Osteoblast (primary cell): ENCODE measurements at regions not wholly inside any gene's neighbourhood (a gene's known extent, or its start where the extent isn't known, plus 50 kb on each side); places are given as distances from the start of the nearest gene placed in this dataset.
"Not testable (repeated sequence)": the region's sequence is repeated elsewhere in the genome, so short reads cannot be mapped to it uniquely, and the experiment has no call there.

Experiments
- DNase-seq: peaks from one replicate; pipeline ENCODE4 v3.0.0; 2011; ENCODE audit warnings: low spot score, mixed read lengths; ENCODE audit not compliant: insufficient read length; ENCODE audit errors: missing footprints
- H2AFZ ChIP-seq: 2 replicates; pipeline ENCODE4 v1.6.0; 2011; ENCODE audit warnings: mild to moderate bottlenecking, low read length
- H3K27ac ChIP-seq: 2 replicates; pipeline ENCODE4 v1.5.1; 2011; ENCODE audit warnings: mild to moderate bottlenecking, low read depth, low read length, moderate library complexity
- H3K27me3 ChIP-seq: 2 replicates; pipeline ENCODE4 v1.6.0; 2012; ENCODE audit warnings: mild to moderate bottlenecking, control low read depth, inconsistent platforms, low read length, moderate library complexity; ENCODE audit not compliant: insufficient read depth
- H3K36me3 ChIP-seq: 2 replicates; pipeline ENCODE4 v1.5.1; 2011; ENCODE audit warnings: mild to moderate bottlenecking, low read length, control low read depth, moderate library complexity; ENCODE audit not compliant: insufficient read depth
- H3K4me1 ChIP-seq: 2 replicates; pipeline ENCODE4 v1.5.1; 2011; ENCODE audit warnings: mild to moderate bottlenecking, low read length, control low read depth, moderate library complexity; ENCODE audit not compliant: insufficient read depth
- H3K4me2 ChIP-seq: 2 replicates; pipeline ENCODE4 v1.6.0; 2011; ENCODE audit warnings: mild to moderate bottlenecking, low read length; ENCODE audit not compliant: insufficient read depth
- H3K4me3 ChIP-seq: fragments of 200-600 bp; sonication (generic); 3 replicates; pipeline ENCODE4 v1.5.1; 2012; ENCODE audit warnings: mild to moderate bottlenecking, low read length, inconsistent platforms; ENCODE audit not compliant: insufficient read depth
- H3K79me2 ChIP-seq: 2 replicates; pipeline ENCODE4 v1.6.0; 2012; ENCODE audit warnings: mild to moderate bottlenecking, low read length, control low read depth, inconsistent platforms; ENCODE audit not compliant: insufficient read depth
- H3K9me3 ChIP-seq: 2 replicates; pipeline ENCODE4 v1.5.1; 2011; ENCODE audit warnings: low read depth, low read length, control low read depth
- H4K20me1 ChIP-seq: 2 replicates; pipeline ENCODE4 v1.6.0; 2012; ENCODE audit warnings: mild to moderate bottlenecking, low read length, control low read depth; ENCODE audit not compliant: insufficient read depth
- TF ChIP-seq, protein P1 (sequence below): IDR thresholded peaks from 2 replicates; pipeline ENCODE4 v1.5.1; 2011; ENCODE audit warnings: mild to moderate bottlenecking, low read depth, low read length, moderate library complexity; ENCODE audit errors: extremely low read depth

DNA sequence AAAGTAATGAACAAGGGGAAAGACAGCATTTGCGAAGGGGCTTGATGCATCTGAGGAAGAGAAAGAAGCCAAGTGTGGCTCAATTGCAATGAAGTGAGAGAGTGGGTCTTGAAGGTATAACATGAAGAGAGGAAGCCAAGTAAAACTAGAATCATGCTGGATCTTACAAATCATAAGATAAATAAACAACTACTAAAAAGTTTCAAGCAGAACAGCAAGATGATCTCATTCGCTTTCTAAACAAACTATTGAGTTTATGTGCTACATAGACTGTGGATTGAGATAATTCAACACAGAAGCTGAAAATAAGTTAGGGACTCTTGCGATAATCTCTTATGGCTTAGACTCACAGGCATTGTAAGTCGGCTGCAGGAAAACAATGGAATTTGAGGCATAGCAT, 1310.5 kb upstream of the NRXN1 start:
- Histone ChIP-seq H4K20me1 (no peaks in the 10 kb centered on the region), H3K36me3 (no peaks in the 10 kb centered on the region), H3K27ac (no peak overlapping the region), H3K4me1 (no peaks in the 10 kb centered on the region), H3K27me3 (no peaks in the 10 kb centered on the region), H3K79me2 (no peaks in the 10 kb centered on the region), H3K9me3 (no peaks in the 10 kb centered on the region), H3K4me3 (no peak overlapping the region), H2AFZ (no peak overlapping the region), H3K4me2 (no peak overlapping the region)
- DNase-seq = no peak
- TF ChIP-seq, protein P1, sequence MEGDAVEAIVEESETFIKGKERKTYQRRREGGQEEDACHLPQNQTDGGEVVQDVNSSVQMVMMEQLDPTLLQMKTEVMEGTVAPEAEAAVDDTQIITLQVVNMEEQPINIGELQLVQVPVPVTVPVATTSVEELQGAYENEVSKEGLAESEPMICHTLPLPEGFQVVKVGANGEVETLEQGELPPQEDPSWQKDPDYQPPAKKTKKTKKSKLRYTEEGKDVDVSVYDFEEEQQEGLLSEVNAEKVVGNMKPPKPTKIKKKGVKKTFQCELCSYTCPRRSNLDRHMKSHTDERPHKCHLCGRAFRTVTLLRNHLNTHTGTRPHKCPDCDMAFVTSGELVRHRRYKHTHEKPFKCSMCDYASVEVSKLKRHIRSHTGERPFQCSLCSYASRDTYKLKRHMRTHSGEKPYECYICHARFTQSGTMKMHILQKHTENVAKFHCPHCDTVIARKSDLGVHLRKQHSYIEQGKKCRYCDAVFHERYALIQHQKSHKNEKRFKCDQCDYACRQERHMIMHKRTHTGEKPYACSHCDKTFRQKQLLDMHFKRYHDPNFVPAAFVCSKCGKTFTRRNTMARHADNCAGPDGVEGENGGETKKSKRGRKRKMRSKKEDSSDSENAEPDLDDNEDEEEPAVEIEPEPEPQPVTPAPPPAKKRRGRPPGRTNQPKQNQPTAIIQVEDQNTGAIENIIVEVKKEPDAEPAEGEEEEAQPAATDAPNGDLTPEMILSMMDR = no peak

DNA sequence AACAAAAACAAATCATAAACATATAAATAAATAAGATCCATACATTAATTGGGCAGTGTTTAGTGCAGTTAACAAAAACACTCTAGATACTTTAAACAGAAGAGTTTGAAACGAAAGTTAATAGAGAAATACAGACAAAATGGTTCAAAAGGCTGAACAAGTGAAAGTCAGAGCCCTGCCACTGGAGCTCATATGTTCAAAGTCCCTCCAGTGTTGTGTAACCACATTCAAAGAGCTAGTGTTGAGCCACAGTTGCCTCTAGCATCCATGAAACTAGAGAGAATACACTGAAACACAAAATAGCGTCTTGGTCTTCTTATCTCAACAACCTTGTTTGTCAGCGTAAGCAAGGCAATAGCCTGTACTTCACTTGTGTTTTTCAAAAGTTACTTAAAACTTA, 1309.8 kb upstream of the NRXN1 start:
- TF ChIP-seq, protein P1 = no peak
- Histone ChIP-seq H3K36me3 (no peaks in the 10 kb centered on the region), H3K4me3 (no peak overlapping the region), H4K20me1 (no peaks in the 10 kb centered on the region), H2AFZ (no peak overlapping the region), H3K27me3 (no peaks in the 10 kb centered on the region), H3K79me2 (no peaks in the 10 kb centered on the region), H3K4me2 (no peak overlapping the region), H3K27ac (no peak overlapping the region), H3K9me3 (no peaks in the 10 kb centered on the region), H3K4me1 (no peaks in the 10 kb centered on the region)
- no peak for DNase-seq

DNA sequence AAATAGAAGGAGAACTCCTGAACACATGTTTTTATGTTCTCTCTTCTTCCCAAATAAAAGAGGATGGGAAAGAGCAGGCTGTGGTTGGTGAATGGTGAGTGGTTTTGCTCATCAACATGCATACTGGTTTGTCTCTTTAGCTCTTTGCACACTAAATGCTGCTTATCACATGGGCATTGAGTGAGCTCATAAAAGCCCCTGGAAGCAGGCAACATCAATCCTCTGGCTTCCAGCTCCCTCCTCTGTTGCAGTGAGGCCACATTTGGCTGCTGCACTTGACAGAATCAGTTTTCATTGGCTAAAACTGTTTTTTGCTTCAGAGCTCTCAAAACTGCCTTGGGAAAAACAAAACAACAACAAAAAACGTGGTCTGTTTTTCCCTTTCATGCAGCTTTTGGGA, 1308.2 kb upstream of the NRXN1 start:
- Histone ChIP-seq H3K4me3 (no peak overlapping the region), H3K27me3 (no peaks in the 10 kb centered on the region), H3K4me2 (no peak overlapping the region), H3K79me2 (no peaks in the 10 kb centered on the region), H3K9me3 (no peaks in the 10 kb centered on the region), H2AFZ (no peak overlapping the region), H4K20me1 (no peaks in the 10 kb centered on the region), H3K36me3 (no peaks in the 10 kb centered on the region), H3K27ac (no peak overlapping the region), H3K4me1 (no peaks in the 10 kb centered on the region)
- TF ChIP-seq, protein P1 = no peak
- DNase-seq = no peak

DNA sequence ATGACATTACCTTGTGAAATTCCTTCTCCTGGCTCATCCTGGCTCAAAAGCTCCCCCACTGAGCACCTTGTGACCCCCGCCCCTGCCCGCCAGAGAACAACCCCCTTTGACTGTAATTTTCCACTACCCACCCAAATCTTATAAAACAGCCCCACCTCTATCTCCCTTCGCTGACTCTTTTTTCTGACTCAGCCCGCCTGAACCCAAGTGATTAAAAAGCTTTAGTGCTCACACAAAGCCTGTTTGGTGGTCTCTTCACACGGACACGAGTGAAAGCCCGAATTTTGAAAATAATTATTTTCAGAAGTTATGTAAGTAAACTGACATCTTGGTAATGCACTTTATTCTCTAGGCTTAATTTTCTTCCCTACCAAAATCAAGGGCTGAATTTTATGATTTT, 1305.9 kb upstream of the NRXN1 start:
- not testable (repeated sequence) for H3K27ac ChIP-seq, H3K36me3 ChIP-seq, H3K4me3 ChIP-seq, H3K27me3 ChIP-seq, DNase-seq, H3K4me2 ChIP-seq, H3K79me2 ChIP-seq, H3K4me1 ChIP-seq, H4K20me1 ChIP-seq, H3K9me3 ChIP-seq, H2AFZ ChIP-seq

DNA sequence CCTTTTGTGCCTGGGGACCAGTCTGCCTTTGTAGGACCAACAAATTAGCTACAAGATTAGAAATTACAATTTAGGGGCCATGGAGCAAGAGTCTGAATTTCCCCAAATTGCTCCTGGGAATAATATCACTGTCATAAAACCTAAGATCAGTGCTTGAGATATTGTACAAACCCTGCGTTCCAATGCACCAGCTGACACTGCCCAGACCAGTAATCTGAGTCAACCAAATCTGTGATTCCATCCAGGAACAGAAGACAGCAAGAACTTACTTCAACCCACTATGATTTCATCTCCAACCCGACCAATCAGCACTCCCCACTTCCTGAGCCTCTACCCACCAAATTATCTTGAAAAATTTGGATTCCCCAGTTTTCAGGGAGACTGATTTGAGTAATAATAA, 1305.0 kb upstream of the NRXN1 start:
- H2AFZ ChIP-seq = no peak overlapping the region
- H3K4me3 ChIP-seq = no peak overlapping the region
- H3K36me3 ChIP-seq = no peaks in the 10 kb centered on the region
- H3K79me2 ChIP-seq = no peaks in the 10 kb centered on the region
- H3K4me2 ChIP-seq = no peak overlapping the region
- H3K4me1 ChIP-seq = no peaks in the 10 kb centered on the region
- no peak overlapping the region for H3K27ac ChIP-seq
- no peak for DNase-seq
- TF ChIP-seq, protein P1 = no peak
- no peaks in the 10 kb centered on the region for H3K27me3 ChIP-seq
- H3K9me3 ChIP-seq = no peaks in the 10 kb centered on the region
- no peaks in the 10 kb centered on the region for H4K20me1 ChIP-seq
